ENCODE measurements at regions not wholly inside any gene's neighbourhood (a gene's known extent, or its start where the extent isn't known, plus 50 kb on each side); places are given as distances from the start of the nearest gene placed in this dataset.

DNA sequence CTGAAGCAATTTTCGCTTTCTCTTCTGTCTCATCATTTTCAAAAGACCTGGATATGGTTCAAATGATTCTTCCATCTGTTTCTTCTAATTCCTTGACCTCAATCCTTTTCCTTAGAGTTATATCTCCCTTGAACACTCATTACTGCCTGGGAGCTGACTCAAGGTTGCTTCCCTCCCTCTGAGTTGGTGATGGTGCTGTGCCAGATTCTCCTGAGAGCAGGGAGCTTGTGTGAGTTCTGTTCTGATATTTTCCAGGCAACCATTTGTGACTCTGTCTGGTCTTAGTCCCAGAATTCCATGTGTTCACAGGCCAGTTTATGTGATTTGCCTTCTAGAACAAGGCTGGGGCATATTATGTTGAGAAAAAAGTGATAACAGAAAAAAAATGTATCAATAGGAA, 505.1 kb upstream of the SYT1 start:
- Mint-ChIP-seq H3K4me1 (ENCODE audit: low read depth) (no peaks in the 10 kb centered on the region), H3K4me3 (no peak overlapping the region), H3K27ac (no peak overlapping the region), H3K36me3 (ENCODE audit: low read depth) (no peaks in the 10 kb centered on the region), H3K9me3 (peaks cover 4% of the 10 kb centered on the region), H3K27me3 (no peaks in the 10 kb centered on the region)
- intact Hi-C loops (cut with DNase I, micrococcal nuclease), result no loop called here
- ChIA-PET POLR2A (no interaction called here), CTCF (no interaction called here)
- H3K4me3 ChIP-seq (ENCODE audit: low read length), result no peak overlapping the region
- H3K36me3 ChIP-seq (ENCODE audit: insufficient read depth, low read length), result no peaks in the 10 kb centered on the region
- ATAC-seq (ENCODE audit: poor library complexity) (no peak), DNase-seq (no peak)
- TF ChIP-seq, protein P1, sequence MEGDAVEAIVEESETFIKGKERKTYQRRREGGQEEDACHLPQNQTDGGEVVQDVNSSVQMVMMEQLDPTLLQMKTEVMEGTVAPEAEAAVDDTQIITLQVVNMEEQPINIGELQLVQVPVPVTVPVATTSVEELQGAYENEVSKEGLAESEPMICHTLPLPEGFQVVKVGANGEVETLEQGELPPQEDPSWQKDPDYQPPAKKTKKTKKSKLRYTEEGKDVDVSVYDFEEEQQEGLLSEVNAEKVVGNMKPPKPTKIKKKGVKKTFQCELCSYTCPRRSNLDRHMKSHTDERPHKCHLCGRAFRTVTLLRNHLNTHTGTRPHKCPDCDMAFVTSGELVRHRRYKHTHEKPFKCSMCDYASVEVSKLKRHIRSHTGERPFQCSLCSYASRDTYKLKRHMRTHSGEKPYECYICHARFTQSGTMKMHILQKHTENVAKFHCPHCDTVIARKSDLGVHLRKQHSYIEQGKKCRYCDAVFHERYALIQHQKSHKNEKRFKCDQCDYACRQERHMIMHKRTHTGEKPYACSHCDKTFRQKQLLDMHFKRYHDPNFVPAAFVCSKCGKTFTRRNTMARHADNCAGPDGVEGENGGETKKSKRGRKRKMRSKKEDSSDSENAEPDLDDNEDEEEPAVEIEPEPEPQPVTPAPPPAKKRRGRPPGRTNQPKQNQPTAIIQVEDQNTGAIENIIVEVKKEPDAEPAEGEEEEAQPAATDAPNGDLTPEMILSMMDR (IDR thresholded peaks at IDR 0.05), result no peak
- H3K27ac ChIP-seq (ENCODE audit: low read depth in 1 of 2, low read length in 2 of 2), result no peak overlapping the region
- no peaks in the 10 kb centered on the region for H3K27me3 ChIP-seq (ENCODE audit: control insufficient read depth in 1 of 2, insufficient read depth in 2 of 2, low read length in 2 of 2)
- no peaks in the 10 kb centered on the region for H3K4me1 ChIP-seq (ENCODE audit: insufficient read depth, low read length)
- H3K9me3 ChIP-seq (ENCODE audit: control insufficient read depth in 1 of 2, insufficient read depth in 1 of 2, low read length in 2 of 2), result peaks cover 0 to 5% of the 10 kb centered on the region in 2 experiments

DNA sequence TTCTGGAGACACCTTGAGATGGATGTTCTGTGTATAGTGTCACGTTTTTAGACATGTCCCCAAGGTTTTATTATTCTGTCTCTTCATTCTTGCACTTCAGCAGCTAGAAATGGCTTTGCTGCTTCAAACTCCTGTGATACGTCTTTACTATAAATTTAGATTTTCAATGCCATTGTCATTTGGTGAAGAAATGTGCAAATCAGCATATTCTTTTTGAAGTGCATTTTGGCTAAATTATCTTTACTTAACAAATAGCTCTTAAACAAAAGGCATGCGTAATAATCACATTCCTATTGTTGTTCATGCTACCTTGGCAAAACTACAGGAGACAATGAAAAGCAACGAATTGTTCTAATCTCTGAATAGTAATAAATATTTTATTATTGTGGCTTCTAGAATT, 502.9 kb upstream of the SYT1 start:
- DNase-seq (no peak), ATAC-seq (ENCODE audit: poor library complexity) (no peak)
- Histone ChIP-seq H3K9me3 (ENCODE audit: control insufficient read depth in 1 of 2, insufficient read depth in 1 of 2, low read length in 2 of 2) (no peaks in the 10 kb centered on the region), H3K4me3 (ENCODE audit: low read length) (no peak overlapping the region), H3K36me3 (ENCODE audit: insufficient read depth, low read length) (no peaks in the 10 kb centered on the region), H3K4me1 (ENCODE audit: insufficient read depth, low read length) (no peaks in the 10 kb centered on the region), H3K27ac (ENCODE audit: low read depth in 1 of 2, low read length in 2 of 2) (no peak overlapping the region), H3K27me3 (ENCODE audit: control insufficient read depth in 1 of 2, insufficient read depth in 2 of 2, low read length in 2 of 2) (no peaks in the 10 kb centered on the region)
- peaks cover 4% of the 10 kb centered on the region for H3K9me3 Mint-ChIP-seq
- ChIA-PET POLR2A (no interaction called here), CTCF (no interaction called here)
- intact Hi-C loops (cut with DNase I, micrococcal nuclease), result no loop called here
- H3K27me3 Mint-ChIP-seq, result no peaks in the 10 kb centered on the region
- H3K4me1 Mint-ChIP-seq (ENCODE audit: low read depth), result no peaks in the 10 kb centered on the region
- H3K4me3 Mint-ChIP-seq, result no peak overlapping the region
- no peak overlapping the region for H3K27ac Mint-ChIP-seq
- TF ChIP-seq, protein P1 (IDR thresholded peaks at IDR 0.05), result no peak
- H3K36me3 Mint-ChIP-seq (ENCODE audit: low read depth), result no peaks in the 10 kb centered on the region

DNA sequence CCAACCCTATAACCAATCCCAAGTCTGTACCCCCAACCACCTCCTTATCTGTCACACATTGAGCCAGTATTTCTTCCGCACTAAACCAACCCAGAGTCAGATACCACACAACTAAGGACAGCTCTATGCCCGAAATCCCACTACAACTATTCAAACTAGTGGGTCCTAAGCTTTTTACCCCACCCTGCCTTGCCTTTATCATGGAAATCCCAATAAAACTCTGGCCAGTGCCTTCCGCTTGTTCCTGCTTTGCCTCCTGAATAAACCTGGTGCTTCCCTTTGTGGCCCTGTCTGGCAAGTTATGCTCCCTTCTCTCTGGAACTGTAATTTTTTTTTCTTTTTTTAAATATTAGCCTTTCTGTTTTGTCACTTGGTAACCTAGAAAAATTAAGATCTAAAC, 493.3 kb upstream of the SYT1 start:
- Mint-ChIP-seq H3K9me3 (peaks cover 15% of the 10 kb centered on the region), H3K4me1 (ENCODE audit: low read depth) (no peaks in the 10 kb centered on the region), H3K27me3 (no peaks in the 10 kb centered on the region), H3K4me3 (no peak overlapping the region), H3K36me3 (ENCODE audit: low read depth) (no peaks in the 10 kb centered on the region), H3K27ac (no peak overlapping the region)
- H3K27me3 ChIP-seq (ENCODE audit: control insufficient read depth in 1 of 2, insufficient read depth in 2 of 2, low read length in 2 of 2), result no peaks in the 10 kb centered on the region
- H3K4me1 ChIP-seq (ENCODE audit: insufficient read depth, low read length), result no peaks in the 10 kb centered on the region
- H3K27ac ChIP-seq (ENCODE audit: low read depth in 1 of 2, low read length in 2 of 2), result no peak overlapping the region
- ChIA-PET POLR2A (no interaction called here), CTCF (no interaction called here)
- peaks cover 0 to 8% of the 10 kb centered on the region in 2 experiments for H3K9me3 ChIP-seq (ENCODE audit: control insufficient read depth in 1 of 2, insufficient read depth in 1 of 2, low read length in 2 of 2)
- DNase-seq, result no peak
- ATAC-seq (ENCODE audit: poor library complexity), result no peak
- TF ChIP-seq, protein P1 (IDR thresholded peaks at IDR 0.05), result no peak
- H3K4me3 ChIP-seq (ENCODE audit: low read length), result no peak overlapping the region
- no peaks in the 10 kb centered on the region for H3K36me3 ChIP-seq (ENCODE audit: insufficient read depth, low read length)
- intact Hi-C loops (cut with DNase I, micrococcal nuclease), result no loop called here
